LHCN-M2 (cell line): ENCODE measurements at regions not wholly inside any gene's neighbourhood (a gene's known extent, or its start where the extent isn't known, plus 50 kb on each side); places are given as distances from the start of the nearest gene placed in this dataset.

Source experiments
- DNase-seq: peaks from one replicate; pipeline ENCODE4 v3.0.0-alpha.2; 2012; ENCODE audit warnings: low read depth

DNA sequence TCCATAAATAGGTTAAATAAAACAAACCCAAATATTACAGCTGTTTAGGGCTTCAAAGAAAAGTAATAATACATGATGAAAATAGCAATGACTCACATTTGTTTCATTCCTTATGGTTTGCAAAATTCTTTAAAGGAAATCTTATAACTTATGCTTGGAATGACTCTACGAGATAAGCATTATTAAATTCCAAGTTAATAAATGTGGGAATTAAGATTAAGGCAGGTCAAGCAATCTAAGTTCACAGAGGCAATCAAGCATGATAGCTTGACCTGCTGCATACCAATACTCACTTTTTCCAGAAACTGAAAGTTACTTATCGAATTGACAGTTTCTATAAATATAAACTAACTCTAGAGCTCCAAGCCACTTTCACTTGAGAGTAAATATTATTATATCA, 1002.9 kb upstream of the SEL1L start:
- DNase-seq = no peak

DNA sequence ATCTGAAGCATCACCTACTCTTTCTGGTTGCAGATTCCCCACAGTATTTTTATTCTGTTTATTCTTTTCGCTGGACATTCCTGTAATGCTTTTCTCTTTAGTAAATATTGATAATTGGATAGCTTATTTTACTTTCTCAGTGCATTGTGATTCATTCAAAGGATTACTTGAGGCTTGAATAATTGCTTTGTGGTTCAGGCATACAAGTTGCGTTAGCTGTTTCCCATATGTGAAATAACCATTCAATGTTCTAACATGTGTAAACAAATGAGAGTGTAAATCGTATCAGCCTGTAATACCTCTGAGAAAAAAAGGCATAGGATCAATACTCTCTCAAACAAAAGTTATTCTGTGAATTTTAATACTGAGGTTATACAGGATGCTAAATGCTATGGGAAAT, 1004.2 kb upstream of the SEL1L start:
- DNase-seq = no peak

- DNase-seq = no peak
Observed at GRCh38 chr14:82546401-82546800, 1012.7 kb upstream of the SEL1L start.

DNA sequence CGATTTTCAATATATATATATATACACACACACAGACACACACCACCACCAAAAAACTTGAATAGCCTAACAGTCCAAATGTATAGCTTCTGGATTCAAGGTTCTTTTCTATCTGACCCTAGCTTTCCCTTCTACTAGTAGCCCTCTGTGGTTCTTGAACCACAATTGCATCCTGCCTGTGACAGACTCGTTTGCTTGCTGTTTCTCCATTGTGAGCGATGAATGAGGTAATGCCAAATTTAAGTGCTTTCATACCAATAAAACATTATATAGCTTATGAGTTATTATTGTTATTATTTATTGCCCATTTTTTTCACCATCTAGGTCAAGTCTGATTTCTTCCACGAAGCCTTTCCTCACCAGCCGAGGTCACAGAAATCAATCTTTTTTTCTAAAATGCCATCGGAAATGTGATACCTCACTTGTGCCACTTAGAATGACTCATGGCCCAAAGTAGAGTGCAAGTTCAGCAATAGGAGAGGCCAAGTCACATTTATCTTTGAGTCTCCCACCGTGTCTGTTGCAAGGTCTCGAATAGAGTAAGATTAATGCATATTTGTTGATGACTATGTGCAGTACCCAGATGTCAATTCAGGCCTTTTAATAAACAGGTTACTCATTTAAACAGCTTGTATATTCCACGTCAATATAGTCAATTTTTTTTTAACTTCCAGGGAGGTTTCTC, 1015.8 kb upstream of the SEL1L start:
- DNase-seq = no peak

- DNase-seq = no peak
Observed at GRCh38 chr14:82562881-82563280, 1029.2 kb upstream of the SEL1L start.

GRCh38 chr14:82565825-82566224, 1032.2 kb upstream of the SEL1L start:
- DNase-seq = no peak

DNA sequence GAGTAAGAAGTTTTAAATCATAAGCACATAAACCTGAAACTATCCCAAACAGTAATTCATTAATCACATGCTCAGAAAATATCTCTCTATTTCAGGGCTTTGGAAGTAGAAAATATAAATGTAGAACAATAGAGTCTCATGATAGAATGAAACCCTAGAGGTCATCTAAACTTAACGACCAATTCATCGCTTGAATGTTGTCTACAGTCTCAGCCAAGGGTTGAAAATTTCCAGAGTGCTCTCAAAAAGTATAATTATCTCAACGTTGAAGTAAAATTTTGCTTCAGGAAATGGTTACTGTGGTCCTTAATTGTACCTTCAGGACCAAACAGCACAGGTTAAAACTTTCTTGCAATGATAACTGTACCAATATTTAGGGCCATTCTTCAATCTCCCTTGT, 1053.6 kb upstream of the SEL1L start:
- no peak for DNase-seq

DNA sequence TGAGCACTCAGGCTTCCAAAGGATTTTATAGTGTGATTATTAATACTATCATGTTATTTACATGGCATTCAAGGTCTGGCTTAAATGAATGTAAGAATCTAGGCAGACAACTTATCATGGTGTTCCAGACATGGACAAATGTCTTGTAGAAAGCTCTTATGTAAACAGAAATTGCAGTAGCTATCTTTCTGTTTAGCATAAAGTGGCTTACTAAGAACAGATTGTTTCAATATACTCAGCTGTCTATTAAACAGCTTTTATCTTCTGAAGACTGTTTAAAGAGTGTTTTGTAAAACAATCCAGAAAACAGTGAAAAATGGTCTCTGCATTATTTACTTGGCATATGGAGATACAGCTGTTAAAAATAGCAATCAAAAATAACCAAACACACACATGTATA, 1061.8 kb upstream of the SEL1L start:
- DNase-seq = no peak

DNA sequence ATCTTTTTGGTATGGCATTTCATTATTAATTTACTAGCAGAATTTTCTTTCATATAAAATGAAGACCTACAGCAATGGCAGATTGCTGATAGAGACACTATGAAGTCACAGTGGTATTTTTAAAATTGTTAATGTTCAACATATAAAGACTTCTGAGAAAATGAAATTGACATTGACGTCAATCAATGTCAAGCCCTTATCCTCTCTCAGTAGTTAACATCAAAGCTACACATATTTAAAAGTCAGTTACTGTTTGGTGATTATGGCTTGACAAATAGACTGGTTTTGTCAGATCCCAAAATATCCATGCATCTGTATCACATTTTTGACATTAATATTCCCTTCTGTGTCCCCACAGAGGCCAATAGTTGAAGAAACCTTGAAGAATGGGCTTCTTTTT, 1069.1 kb upstream of the SEL1L start:
- DNase-seq = no peak

DNA sequence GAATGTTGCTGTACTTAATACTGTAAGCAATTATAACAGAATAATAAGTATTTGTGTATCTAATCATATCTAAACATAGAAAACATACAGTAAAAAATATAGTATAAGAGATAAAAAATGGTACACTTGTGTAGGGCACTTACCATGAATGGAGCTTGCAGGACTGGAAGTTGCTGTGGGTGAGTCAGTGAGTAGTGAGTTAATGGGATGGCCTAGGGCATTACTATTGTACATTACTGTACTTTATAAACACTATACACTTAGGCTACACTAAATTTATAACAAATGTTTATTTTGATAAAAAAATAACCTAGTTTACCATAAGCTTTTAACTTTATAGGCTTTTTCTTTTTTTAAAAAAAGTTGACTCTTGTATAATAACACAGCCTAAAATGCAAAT, 1071.2 kb upstream of the SEL1L start:
- DNase-seq = no peak

- no peak for DNase-seq
Observed at GRCh38 chr14:82621881-82622450, 1088.3 kb upstream of the SEL1L start.

- no peak for DNase-seq
Observed at GRCh38 chr14:82626156-82627066, 1092.8 kb upstream of the SEL1L start.

DNA sequence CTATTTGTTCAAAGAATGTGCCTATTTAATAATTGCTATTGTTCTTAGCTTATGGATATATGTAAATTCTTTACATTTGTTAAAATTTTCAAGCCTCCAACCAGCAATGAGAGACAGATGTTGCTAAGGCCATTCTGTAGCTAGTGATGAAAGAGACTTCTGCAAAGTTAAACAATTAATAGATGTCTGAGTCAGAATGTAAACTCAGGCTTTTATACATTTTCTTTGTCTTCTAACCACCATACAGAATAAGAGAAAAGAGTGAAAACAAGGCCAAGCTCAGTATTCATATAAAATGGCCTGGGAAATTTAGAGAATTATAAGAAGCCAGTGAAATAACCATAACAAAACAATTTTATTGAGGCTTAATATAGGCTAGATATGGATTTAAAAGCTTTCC, 1102.3 kb upstream of the SEL1L start:
- no peak for DNase-seq

- no peak for DNase-seq
Observed at GRCh38 chr14:82636426-82636825, 1102.8 kb upstream of the SEL1L start.

GRCh38 chr14:82641050-82641540, 1107.4 kb upstream of the SEL1L start:
- DNase-seq = no peak

DNA sequence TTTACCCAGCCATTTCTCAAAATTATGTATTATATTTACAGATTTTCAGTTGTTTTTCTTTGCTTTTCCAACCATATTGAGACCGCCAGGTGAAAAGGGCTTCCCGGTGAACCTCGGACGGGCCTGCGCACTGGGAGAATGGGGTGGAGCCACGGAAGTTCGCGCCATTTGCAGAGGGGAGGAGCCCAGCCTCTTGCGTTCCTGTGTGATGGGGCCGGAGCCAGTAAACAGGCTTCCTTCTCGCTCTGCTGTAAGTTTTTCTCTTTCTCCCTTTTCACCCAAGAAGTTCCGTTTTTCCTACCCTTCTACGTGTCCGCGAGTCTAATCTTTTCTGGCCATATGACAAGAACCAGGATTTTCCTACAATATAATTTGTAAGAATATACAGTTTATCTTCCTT, 1108.8 kb upstream of the SEL1L start:
- DNase-seq = no peak

DNA sequence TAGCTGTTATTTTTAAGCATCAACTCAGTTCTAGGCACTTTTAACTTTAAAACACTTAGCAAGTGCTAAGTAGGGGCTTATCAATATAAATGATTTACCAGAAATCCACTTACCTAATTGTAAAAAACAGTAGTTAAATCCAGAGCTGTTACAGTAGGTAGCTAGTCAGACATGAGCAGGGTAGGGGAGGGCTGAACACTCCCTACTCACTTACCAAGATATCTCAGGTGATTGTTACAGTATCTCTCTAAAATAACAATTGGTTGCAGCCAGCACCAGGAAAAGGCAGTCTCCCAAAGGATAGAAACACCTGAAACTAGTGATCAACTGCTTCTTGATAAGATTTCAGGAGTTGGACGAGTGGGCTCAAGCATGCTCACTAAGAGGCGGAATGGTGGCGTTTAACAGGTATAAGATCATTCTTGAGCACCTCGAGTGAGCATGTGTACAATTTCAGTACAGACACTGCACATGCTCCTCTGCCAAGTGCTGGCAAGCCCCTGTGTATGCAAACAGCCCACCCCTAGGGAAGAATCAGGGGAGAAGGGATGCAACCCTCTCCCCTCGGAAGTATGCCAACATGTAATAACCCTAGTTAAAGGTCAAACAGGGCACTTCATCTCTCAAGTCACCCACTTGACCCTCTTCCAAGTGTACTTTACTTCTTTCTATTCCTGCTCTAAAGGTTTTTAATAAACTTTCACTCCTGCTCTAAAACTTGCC, 1113.6 kb upstream of the SEL1L start:
- no peak for DNase-seq

DNA sequence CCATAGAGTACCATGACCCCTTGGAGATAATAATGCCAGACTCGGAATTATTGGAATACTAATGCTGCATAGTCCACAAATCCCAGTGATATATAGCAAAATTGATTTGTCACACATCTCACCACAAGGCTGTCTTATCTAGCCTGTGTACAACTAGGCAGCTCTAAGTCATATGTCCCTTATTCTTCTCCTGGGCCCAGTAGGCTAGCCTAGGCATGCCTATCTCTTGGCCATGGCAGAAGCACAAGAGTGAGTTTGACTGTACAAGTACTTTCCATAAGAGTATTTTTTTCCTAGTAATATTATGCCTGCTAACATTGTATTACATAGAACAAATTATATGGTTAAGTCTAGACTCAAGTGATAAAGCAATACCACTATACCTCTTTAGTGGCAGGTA, 1122.1 kb upstream of the SEL1L start:
- no peak for DNase-seq

- DNase-seq = no peak
Observed at GRCh38 chr14:82657186-82657675, 1123.6 kb upstream of the SEL1L start.

DNA sequence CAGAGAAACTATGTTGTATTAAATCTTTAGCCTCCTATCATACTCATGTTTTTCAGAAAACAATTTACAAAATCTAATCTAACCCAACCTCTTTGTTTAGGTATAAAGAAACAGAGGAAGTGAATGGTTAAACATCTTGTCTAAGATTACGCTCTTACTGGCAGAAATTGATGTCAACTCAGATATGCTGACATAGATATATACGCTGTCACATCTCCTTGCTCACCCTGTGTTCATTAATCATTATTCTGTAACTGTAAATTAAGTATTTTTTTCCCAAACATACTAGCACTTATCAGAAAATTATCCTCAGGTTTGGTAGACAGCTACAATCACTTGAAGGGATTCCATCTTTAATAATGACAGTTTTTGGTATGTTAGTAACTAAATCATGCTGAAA, 1127.6 kb upstream of the SEL1L start:
- DNase-seq = no peak

GRCh38 chr14:82667006-82667405, 1133.4 kb upstream of the SEL1L start:
- no peak for DNase-seq

DNA sequence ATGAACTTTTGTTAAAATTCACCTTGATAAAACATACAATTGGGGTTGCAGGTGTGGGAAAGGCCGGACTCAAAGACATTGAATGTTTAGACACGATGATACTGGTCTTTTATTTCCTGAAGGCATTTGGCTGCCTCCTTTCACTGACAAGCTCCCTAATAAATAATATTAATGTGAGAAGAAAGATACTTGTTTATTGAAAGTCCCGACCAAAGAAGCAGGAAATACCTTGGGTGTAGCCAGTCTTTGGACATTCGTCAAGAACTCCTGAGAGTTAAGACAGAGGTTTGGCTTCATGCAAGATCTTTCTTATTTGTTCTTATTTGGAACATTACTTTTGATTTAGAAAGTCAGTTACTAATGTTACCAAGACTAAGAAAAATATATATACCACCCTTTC, 1133.8 kb upstream of the SEL1L start:
- no peak for DNase-seq
